GM18858 (cell line): ENCODE measurements at regions not wholly inside any gene's neighbourhood (a gene's known extent, or its start where the extent isn't known, plus 50 kb on each side); places are given as distances from the start of the nearest gene placed in this dataset.
"Not testable (repeated sequence)": the region's sequence is repeated elsewhere in the genome, so short reads cannot be mapped to it uniquely, and the experiment has no call there.

ENCODE experiments used
- ATAC-seq: cut with Tn5 transposase; IDR thresholded peaks from one replicate; pipeline ENCODE4 v1.9.1; 2021; ENCODE audit not compliant: unreplicated experiment

GRCh38 chr18:60067426-60068210, 167.8 kb downstream of the PMAIP1 start:
- no peak for ATAC-seq

- ATAC-seq, result no peak
Measured at GRCh38 chr18:60066219-60066975, 166.6 kb downstream of the PMAIP1 start.

- no peak for ATAC-seq
Measured at GRCh38 chr18:60064271-60064670, 164.5 kb downstream of the PMAIP1 start.

GRCh38 chr18:60062831-60063230, 163.0 kb downstream of the PMAIP1 start:
- ATAC-seq, result not testable (repeated sequence)

GRCh38 chr18:60062396-60062795, 162.6 kb downstream of the PMAIP1 start:
- no peak for ATAC-seq

GRCh38 chr18:60060578-60060977, 160.8 kb downstream of the PMAIP1 start:
- no peak for ATAC-seq

- no peak for ATAC-seq
Measured at GRCh38 chr18:60060026-60060425, 160.2 kb downstream of the PMAIP1 start.

GRCh38 chr18:60059216-60059615, 159.4 kb downstream of the PMAIP1 start:
- ATAC-seq, result no peak

- ATAC-seq, result no peak
Measured at GRCh38 chr18:60053747-60054304, 154.0 kb downstream of the PMAIP1 start.

GRCh38 chr18:60050821-60051220, 151.0 kb downstream of the PMAIP1 start:
- no peak for ATAC-seq

GRCh38 chr18:60049172-60049571, 149.4 kb downstream of the PMAIP1 start:
- ATAC-seq, result no peak

- ATAC-seq, result no peak
Measured at GRCh38 chr18:60047556-60047955, 147.8 kb downstream of the PMAIP1 start.

GRCh38 chr18:60044290-60045006, 144.7 kb downstream of the PMAIP1 start:
- ATAC-seq, result no peak

GRCh38 chr18:60040971-60041370, 141.2 kb downstream of the PMAIP1 start:
- no peak for ATAC-seq

- no peak for ATAC-seq
Measured at GRCh38 chr18:60038731-60039130, 138.9 kb downstream of the PMAIP1 start.

GRCh38 chr18:60027397-60027796, 127.6 kb downstream of the PMAIP1 start:
- ATAC-seq, result no peak

GRCh38 chr18:60024857-60025256, 125.1 kb downstream of the PMAIP1 start:
- no peak for ATAC-seq

- ATAC-seq, result no peak
Measured at GRCh38 chr18:60024345-60024744, 124.5 kb downstream of the PMAIP1 start.

GRCh38 chr18:60022671-60023276, 123.0 kb downstream of the PMAIP1 start:
- no peak for ATAC-seq

GRCh38 chr18:60021556-60021955, 121.8 kb downstream of the PMAIP1 start:
- ATAC-seq, result no peak
